Spleen (tissue), 7 donors: ENCODE measurements at regions not wholly inside any gene's neighbourhood (a gene's known extent, or its start where the extent isn't known, plus 50 kb on each side); places are given as distances from the start of the nearest gene placed in this dataset.

Experiments
- CTCF ChIP-seq, 11 experiments: fragments of 200-600 bp in 7 of 11; fragments of 450-650 bp in 4 of 11; sonication (generic) in 4 of 11; IDR thresholded peaks in 8 of 11; conservative IDR thresholded peaks in 3 of 11; 1 replicate in 7 of 11; 2 replicates in 4 of 11; pipeline versions ENCODE4 v1.4.0 to v1.8.0; 2016 to 2021; ENCODE audit warnings: antibody characterized with exemption in 11 of 11, inconsistent platforms in 4 of 11, mild to moderate bottlenecking in 1 of 11
- POLR2AphosphoS5 ChIP-seq, 3 donors: sonication (generic); formaldehyde crosslinking; IDR thresholded peaks; one replicate each; pipeline ENCODE4 v1.5.1; 2017; ENCODE audit warnings: antibody characterized with exemption in 3 of 3
- donor health status: DM: no; HTN: no; CAD: no; lungs with moderate emphysema.
- donor health status: DM: no; HTN: no; CAD: no.
- donor health status: DM: no; HTN: no; CAD: no.

DNA sequence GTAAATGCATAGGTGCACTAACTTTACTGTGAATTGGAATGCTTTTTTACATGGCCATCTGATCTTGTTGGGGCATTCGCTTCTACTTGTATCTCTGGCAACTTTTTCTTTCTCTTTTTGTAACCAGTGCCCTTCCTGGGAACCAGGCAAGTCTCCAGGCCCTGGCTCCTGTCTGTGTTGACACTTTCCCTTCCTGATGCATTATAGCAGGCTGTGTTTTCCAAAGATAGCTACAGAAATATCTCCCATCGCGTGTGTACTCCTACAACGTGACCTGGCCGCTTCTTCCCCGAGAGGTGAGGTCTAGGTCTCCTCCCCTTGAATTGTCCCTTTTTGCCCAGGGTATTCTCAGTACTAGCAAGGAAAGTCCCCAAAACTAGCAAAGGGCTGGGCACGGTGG lies 81.1 kb upstream of the SPIN1 start:
- TF ChIP-seq POLR2AphosphoS5 (IDR thresholded peaks at IDR 0.05): no peak
- no peak for TF ChIP-seq CTCF (IDR thresholded peaks at IDR 0.05 in 8 of 11, conservative IDR thresholded peaks at IDR 0.05 in 3 of 11)
